ENCODE measurements at regions not wholly inside any gene's neighbourhood (a gene's known extent, or its start where the extent isn't known, plus 50 kb on each side); places are given as distances from the start of the nearest gene placed in this dataset.

GRCh38 chr5:94081088-94081487 is 339.7 kb upstream of the POU5F2 start:
- Histone ChIP-seq H3K4me3 (no peak overlapping the region), H3K27me3 (no peaks in the 10 kb centered on the region), H3K36me3 (no peaks in the 10 kb centered on the region), H3K9me3 (no peaks in the 10 kb centered on the region), H3K27ac (no peak overlapping the region), H3K4me1 (no peaks in the 10 kb centered on the region)
- DNase-seq, result no peak
- TF ChIP-seq, protein P1, sequence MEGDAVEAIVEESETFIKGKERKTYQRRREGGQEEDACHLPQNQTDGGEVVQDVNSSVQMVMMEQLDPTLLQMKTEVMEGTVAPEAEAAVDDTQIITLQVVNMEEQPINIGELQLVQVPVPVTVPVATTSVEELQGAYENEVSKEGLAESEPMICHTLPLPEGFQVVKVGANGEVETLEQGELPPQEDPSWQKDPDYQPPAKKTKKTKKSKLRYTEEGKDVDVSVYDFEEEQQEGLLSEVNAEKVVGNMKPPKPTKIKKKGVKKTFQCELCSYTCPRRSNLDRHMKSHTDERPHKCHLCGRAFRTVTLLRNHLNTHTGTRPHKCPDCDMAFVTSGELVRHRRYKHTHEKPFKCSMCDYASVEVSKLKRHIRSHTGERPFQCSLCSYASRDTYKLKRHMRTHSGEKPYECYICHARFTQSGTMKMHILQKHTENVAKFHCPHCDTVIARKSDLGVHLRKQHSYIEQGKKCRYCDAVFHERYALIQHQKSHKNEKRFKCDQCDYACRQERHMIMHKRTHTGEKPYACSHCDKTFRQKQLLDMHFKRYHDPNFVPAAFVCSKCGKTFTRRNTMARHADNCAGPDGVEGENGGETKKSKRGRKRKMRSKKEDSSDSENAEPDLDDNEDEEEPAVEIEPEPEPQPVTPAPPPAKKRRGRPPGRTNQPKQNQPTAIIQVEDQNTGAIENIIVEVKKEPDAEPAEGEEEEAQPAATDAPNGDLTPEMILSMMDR (IDR thresholded peaks at IDR 0.05), result no peak
- TF ChIP-seq POLR2A (IDR thresholded peaks at IDR 0.05), result no peak
- intact Hi-C loops (cut with DNase I; ENCODE audit: low total_unique reads), result no loop called here

- no peak for DNase-seq
- TF ChIP-seq, protein P1 (IDR thresholded peaks at IDR 0.05), result no peak
- no peak for TF ChIP-seq POLR2A (IDR thresholded peaks at IDR 0.05)
- no peak overlapping the region for H3K27ac ChIP-seq
- no peaks in the 10 kb centered on the region for H3K4me1 ChIP-seq
- no peaks in the 10 kb centered on the region for H3K27me3 ChIP-seq
- H3K4me3 ChIP-seq, result no peak overlapping the region
- no peaks in the 10 kb centered on the region for H3K36me3 ChIP-seq
- H3K9me3 ChIP-seq, result no peaks in the 10 kb centered on the region
- intact Hi-C loops (cut with DNase I; ENCODE audit: low total_unique reads), result no loop called here
Measured at GRCh38 chr5:94080390-94080789, 339.0 kb upstream of the POU5F2 start.

DNA sequence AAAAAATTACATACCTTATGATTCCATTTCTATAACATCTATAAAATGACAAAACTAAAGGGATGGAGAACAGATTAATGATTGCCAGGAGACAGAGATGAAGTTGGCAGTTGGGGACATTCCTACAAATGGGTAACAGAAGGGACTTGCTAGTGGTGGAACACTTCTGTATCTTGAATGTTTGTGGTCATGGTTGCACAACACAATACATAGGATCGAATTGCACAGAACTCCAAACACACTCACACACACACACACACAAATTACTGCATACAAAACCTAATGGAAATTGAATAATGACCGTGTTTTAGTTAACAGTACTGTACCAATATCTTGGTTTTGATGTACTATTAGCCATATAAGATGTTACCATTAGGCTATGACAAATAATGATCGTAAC is 330.7 kb upstream of the POU5F2 start:
- TF ChIP-seq POLR2A (IDR thresholded peaks at IDR 0.05), result no peak
- TF ChIP-seq, protein P1 (IDR thresholded peaks at IDR 0.05), result no peak
- Histone ChIP-seq H3K27ac (no peak overlapping the region), H3K27me3 (no peaks in the 10 kb centered on the region), H3K36me3 (no peaks in the 10 kb centered on the region), H3K4me3 (no peak overlapping the region), H3K4me1 (no peaks in the 10 kb centered on the region), H3K9me3 (peaks cover 0 to 2% of the 10 kb centered on the region in 2 donors)
- DNase-seq, result no peak
- intact Hi-C loops (cut with DNase I; ENCODE audit: low total_unique reads), result no loop called here

GRCh38 chr5:94066437-94067207 is 325.2 kb upstream of the POU5F2 start:
- no peak for DNase-seq
- Histone ChIP-seq H3K27ac (no peak overlapping the region), H3K36me3 (no peaks in the 10 kb centered on the region), H3K9me3 (peaks cover 0 to 6% of the 10 kb centered on the region in 2 donors), H3K27me3 (no peaks in the 10 kb centered on the region), H3K4me1 (no peaks in the 10 kb centered on the region), H3K4me3 (no peak overlapping the region)
- TF ChIP-seq POLR2A (IDR thresholded peaks at IDR 0.05), result no peak
- TF ChIP-seq, protein P1 (IDR thresholded peaks at IDR 0.05), result no peak
- intact Hi-C loops (cut with DNase I; ENCODE audit: low total_unique reads), result no loop called here

DNA sequence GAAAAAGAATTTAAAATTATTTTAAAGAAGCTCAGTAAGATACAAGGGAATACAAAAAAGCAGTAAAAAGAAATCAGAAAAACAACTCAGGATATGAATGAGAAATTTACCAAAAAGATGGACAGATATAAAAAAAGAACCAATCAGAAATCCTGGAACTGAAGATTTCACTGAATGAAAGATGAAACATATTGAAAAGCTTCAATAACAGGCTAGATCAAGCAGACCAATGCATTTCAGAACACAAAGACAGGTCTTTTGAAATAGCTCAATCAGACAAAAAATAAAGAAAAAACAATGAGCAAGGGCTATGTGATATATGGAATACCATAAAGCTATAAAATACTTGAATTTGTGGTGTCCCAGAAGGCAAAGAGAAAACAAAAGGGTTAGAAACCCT is 322.6 kb upstream of the POU5F2 start:
- no peak for TF ChIP-seq POLR2A (IDR thresholded peaks at IDR 0.05)
- TF ChIP-seq, protein P1 (IDR thresholded peaks at IDR 0.05), result no peak
- Histone ChIP-seq H3K9me3 (peaks cover 0 to 6% of the 10 kb centered on the region in 2 donors), H3K4me3 (no peak overlapping the region), H3K27me3 (no peaks in the 10 kb centered on the region), H3K4me1 (no peaks in the 10 kb centered on the region), H3K36me3 (no peaks in the 10 kb centered on the region), H3K27ac (no peak overlapping the region)
- intact Hi-C loops (cut with DNase I; ENCODE audit: low total_unique reads), result no loop called here
- DNase-seq, result no peak

Data from uterus (tissue), 3 donors.